ENCODE measurements at regions not wholly inside any gene's neighbourhood (a gene's known extent, or its start where the extent isn't known, plus 50 kb on each side); places are given as distances from the start of the nearest gene placed in this dataset.

DNA sequence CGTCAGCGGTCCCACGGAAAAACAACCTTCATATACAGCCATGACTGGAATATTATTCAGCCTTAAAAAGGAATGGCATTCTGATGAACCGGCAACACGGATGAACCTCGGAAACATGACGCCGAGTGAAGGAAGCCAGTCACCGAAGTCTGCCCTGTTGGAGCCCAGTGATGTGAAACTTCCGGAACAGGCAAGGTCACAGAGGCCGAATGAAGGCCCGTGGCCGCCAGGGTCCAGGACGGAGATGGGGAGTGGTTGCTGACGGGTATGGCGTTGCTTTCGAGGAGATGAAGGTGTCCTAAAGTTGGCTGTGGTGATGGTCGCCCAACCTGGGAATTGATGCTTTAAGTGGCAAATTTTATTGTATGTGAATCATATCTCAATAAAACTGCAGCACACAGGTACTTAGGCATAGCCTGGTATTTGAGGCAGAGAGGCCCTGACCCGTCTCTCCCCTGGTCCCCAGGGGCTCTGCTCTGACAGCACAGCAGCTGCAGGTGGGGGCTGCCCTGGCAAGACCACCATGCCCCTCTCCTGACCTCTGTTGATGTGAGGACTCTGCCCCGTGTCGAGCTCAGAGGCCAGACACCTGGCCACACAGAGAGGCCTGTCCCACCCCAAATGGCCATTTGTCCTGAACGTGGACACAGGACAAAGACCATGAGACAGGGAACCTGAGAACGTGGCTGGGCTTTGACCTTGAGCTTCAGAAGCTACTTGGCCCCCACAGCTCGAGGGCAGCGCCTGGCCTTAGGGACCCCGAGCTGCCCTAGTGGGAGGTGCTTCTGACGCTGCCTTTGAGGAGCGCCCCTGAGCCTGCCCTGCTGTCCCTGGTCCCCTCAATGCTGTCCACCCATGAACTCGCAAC lies 1090.8 kb downstream of the BRD1 start:
- TF ChIP-seq ZBTB7A (CRISPR knock-in tag; IDR thresholded peaks at IDR 0.05) (no peak), NFKBIZ (CRISPR knock-in tag; IDR thresholded peaks at IDR 0.05) (no peak), POLR2A (IDR thresholded peaks at IDR 0.05; ENCODE audit: insufficient read depth in 1 of 2, low read depth in 2 of 2, low read length in 2 of 2) (no peak; a peak in 1 of 4 replicates), PTBP1 (IDR thresholded peaks at IDR 0.05; ENCODE audit: low read depth, low read length, poor library complexity, severe bottlenecking) (no peak), RBAK (CRISPR knock-in tag; IDR thresholded peaks at IDR 0.05) (no peak), ZEB1 (IDR thresholded peaks at IDR 0.05; ENCODE audit: insufficient replicate concordance, low read depth) (no peak)
- TF ChIP-seq, protein P1, sequence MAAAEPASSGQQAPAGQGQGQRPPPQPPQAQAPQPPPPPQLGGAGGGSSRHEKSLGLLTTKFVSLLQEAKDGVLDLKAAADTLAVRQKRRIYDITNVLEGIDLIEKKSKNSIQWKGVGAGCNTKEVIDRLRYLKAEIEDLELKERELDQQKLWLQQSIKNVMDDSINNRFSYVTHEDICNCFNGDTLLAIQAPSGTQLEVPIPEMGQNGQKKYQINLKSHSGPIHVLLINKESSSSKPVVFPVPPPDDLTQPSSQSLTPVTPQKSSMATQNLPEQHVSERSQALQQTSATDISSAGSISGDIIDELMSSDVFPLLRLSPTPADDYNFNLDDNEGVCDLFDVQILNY (CRISPR knock-in tag; conservative IDR thresholded peaks at IDR 0.05), result no peak
- TF ChIP-seq, protein P2, sequence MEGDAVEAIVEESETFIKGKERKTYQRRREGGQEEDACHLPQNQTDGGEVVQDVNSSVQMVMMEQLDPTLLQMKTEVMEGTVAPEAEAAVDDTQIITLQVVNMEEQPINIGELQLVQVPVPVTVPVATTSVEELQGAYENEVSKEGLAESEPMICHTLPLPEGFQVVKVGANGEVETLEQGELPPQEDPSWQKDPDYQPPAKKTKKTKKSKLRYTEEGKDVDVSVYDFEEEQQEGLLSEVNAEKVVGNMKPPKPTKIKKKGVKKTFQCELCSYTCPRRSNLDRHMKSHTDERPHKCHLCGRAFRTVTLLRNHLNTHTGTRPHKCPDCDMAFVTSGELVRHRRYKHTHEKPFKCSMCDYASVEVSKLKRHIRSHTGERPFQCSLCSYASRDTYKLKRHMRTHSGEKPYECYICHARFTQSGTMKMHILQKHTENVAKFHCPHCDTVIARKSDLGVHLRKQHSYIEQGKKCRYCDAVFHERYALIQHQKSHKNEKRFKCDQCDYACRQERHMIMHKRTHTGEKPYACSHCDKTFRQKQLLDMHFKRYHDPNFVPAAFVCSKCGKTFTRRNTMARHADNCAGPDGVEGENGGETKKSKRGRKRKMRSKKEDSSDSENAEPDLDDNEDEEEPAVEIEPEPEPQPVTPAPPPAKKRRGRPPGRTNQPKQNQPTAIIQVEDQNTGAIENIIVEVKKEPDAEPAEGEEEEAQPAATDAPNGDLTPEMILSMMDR (CRISPR knock-in tag; IDR thresholded peaks at IDR 0.05), result no peak

Data from HepG2 (cell line).